IMR-90 (cell line): ENCODE measurements at regions not wholly inside any gene's neighbourhood (a gene's known extent, or its start where the extent isn't known, plus 50 kb on each side); places are given as distances from the start of the nearest gene placed in this dataset.

Source experiments
- ATAC-seq: fragments of 200-7000 bp; cut with Tn5 transposase; 2 replicates; pipeline ENCODE4 v1.9.1; 2020; ENCODE audit warnings: low read depth, mild to moderate bottlenecking, moderate library complexity
- BruUV-seq: library from RNA; stranded (reverse); fragments of 400-500 nt; replicated peaks from 2 replicates; lab custom pipeline; 2021; lab: Mats Ljungman, UMichigan
- CTCF ChIA-PET: fragments of 300-600 bp; formaldehyde crosslinking; extraction: SDS; loops from one replicate; lab custom pipeline; 2021; ENCODE audit warnings: antibody characterized with exemption; lab: Yijun Ruan, JAX
- POLR2A ChIA-PET: fragments of 300-600 bp; sonication (Branson Sonifier 250); formaldehyde crosslinking; loops from one replicate; lab custom pipeline; 2022; ENCODE audit warnings: antibody characterized with exemption; ENCODE audit not compliant: unreplicated experiment; lab: Charles Lee
- DNase-seq: peaks from one replicate; pipeline ENCODE4 v3.0.0; 2013
- H2AFZ ChIP-seq: replicated peaks from 2 replicates; pipeline ENCODE3; 2013; ENCODE audit warnings: low read length, mild to moderate bottlenecking; ENCODE audit not compliant: poor library complexity
- H2AK5ac ChIP-seq: 2 replicates; pipeline ENCODE4 v1.6.1; 2013; ENCODE audit warnings: low read depth, low read length, inconsistent platforms
- H2AK9ac ChIP-seq: replicated peaks from 2 replicates; pipeline ENCODE3; 2013; ENCODE audit warnings: mild to moderate bottlenecking, low read depth, low read length, moderate library complexity; ENCODE audit not compliant: poor library complexity
- H2BK120ac ChIP-seq: 2 replicates; pipeline ENCODE4 v1.6.1; 2013; ENCODE audit warnings: low read depth, low read length, inconsistent platforms
- H2BK15ac ChIP-seq: 3 replicates; pipeline ENCODE4 v1.6.1; 2013; ENCODE audit warnings: low read depth, low read length, inconsistent platforms
- H2BK20ac ChIP-seq: 2 replicates; pipeline ENCODE4 v1.6.1; 2013; ENCODE audit warnings: low read depth, mild to moderate bottlenecking, inconsistent platforms, low read length, moderate library complexity
- H2BK5ac ChIP-seq: 2 replicates; pipeline ENCODE4 v1.6.1; 2013; ENCODE audit warnings: mild to moderate bottlenecking, low read depth, low read length, inconsistent platforms; ENCODE audit not compliant: poor library complexity, severe bottlenecking
- H3K14ac ChIP-seq: replicated peaks from 2 replicates; pipeline ENCODE4 v1.6.1; 2013; ENCODE audit warnings: low read depth, low read length, inconsistent platforms
- H3K18ac ChIP-seq: 2 replicates; pipeline ENCODE4 v1.6.1; 2013; ENCODE audit warnings: low read depth, low read length, control low read depth
- H3K23ac ChIP-seq: 2 replicates; pipeline ENCODE4 v1.6.1; 2013; ENCODE audit warnings: low read depth, low read length, inconsistent platforms
- H3K27ac ChIP-seq: 2 replicates; pipeline ENCODE4 v1.5.1; 2013; ENCODE audit warnings: mild to moderate bottlenecking, control low read depth, low read length; ENCODE audit not compliant: insufficient read depth
- H3K27me3 ChIP-seq: 2 replicates; pipeline ENCODE4 v1.6.1; 2013; ENCODE audit warnings: low read length; ENCODE audit not compliant: control insufficient read depth, insufficient read depth
- H3K36me3 ChIP-seq: 2 replicates; pipeline ENCODE4 v1.6.1; 2013; ENCODE audit warnings: low read length, mixed read lengths; ENCODE audit not compliant: control insufficient read depth, insufficient read depth
- H3K4ac ChIP-seq: 2 replicates; pipeline ENCODE4 v1.6.1; 2013; ENCODE audit warnings: low read depth, low read length, inconsistent platforms
- H3K4me1 ChIP-seq: 2 replicates; pipeline ENCODE4 v1.6.1; 2013; ENCODE audit warnings: low read length, mixed read lengths; ENCODE audit not compliant: control insufficient read depth, insufficient read depth
- H3K4me2 ChIP-seq: 2 replicates; pipeline ENCODE4 v1.6.1; 2013; ENCODE audit warnings: low read depth, mild to moderate bottlenecking, control low read depth, low read length, moderate library complexity
- H3K4me3 ChIP-seq: 2 replicates; pipeline ENCODE4 v1.5.1; 2013; ENCODE audit warnings: low read depth, mild to moderate bottlenecking, control low read depth, low read length, moderate library complexity; ENCODE audit not compliant: insufficient read depth
- H3K56ac ChIP-seq: 2 replicates; pipeline ENCODE4 v1.6.1; 2013; ENCODE audit warnings: low read length, inconsistent platforms; ENCODE audit not compliant: insufficient read depth; ENCODE audit errors: extremely low read depth
- H3K79me1 ChIP-seq, 2 experiments: 2 replicates each; pipeline ENCODE4 v1.6.1; 2013; ENCODE audit warnings: low read length in 2 of 2, inconsistent platforms in 1 of 2, low read depth in 1 of 2
- H3K9ac ChIP-seq: 2 replicates; pipeline ENCODE4 v1.6.1; 2013; ENCODE audit warnings: low read depth, low read length, control low read depth
- H3K9me1 ChIP-seq: 2 replicates; pipeline ENCODE4 v1.6.1; 2013; ENCODE audit warnings: low read length, inconsistent platforms; ENCODE audit not compliant: insufficient read depth
- H3K9me3 ChIP-seq: 2 replicates; pipeline ENCODE4 v1.6.1; 2013; ENCODE audit warnings: low read length; ENCODE audit not compliant: control insufficient read depth, insufficient read depth
- H4K20me1 ChIP-seq: 2 replicates; pipeline ENCODE4 v1.6.1; 2013; ENCODE audit warnings: low read length, inconsistent platforms; ENCODE audit not compliant: insufficient read depth
- H4K5ac ChIP-seq: 2 replicates; pipeline ENCODE4 v1.6.1; 2013; ENCODE audit warnings: mild to moderate bottlenecking, low read depth, low read length, control low read depth
- H4K8ac ChIP-seq, 2 experiments: 2 replicates each; pipeline ENCODE4 v1.6.1; 2013; ENCODE audit warnings: low read depth in 2 of 2, low read length in 2 of 2, control low read depth in 1 of 2, inconsistent platforms in 1 of 2
- H4K91ac ChIP-seq: 2 replicates; pipeline ENCODE4 v1.6.1; 2013; ENCODE audit warnings: low read depth, low read length, inconsistent platforms; ENCODE audit not compliant: insufficient read depth
- BHLHE40 ChIP-seq: fragments of 150-350 bp; IDR thresholded peaks from 2 replicates; pipeline ENCODE4 v1.6.1; 2016; ENCODE audit warnings: mild to moderate bottlenecking, low read depth, low read length
- CEBPB ChIP-seq: IDR thresholded peaks from 2 replicates; pipeline ENCODE4 v1.6.1; 2012; ENCODE audit warnings: low read depth, low read length, improper control_type of control experiment
- CHD1 ChIP-seq: IDR thresholded peaks from 2 replicates; pipeline ENCODE4 v1.6.1; 2012; ENCODE audit warnings: low read depth, low read length, improper control_type of control experiment
- CTCF ChIP-seq: conservative IDR thresholded peaks from 2 replicates; pipeline ENCODE4 v1.5.1; 2012; ENCODE audit warnings: mild to moderate bottlenecking, low read depth, low read length, improper control_type of control experiment
- ELK1 ChIP-seq: fragments of 150-350 bp; IDR thresholded peaks from 2 replicates; pipeline ENCODE4 v1.6.1; 2016; ENCODE audit warnings: low read depth, mild to moderate bottlenecking, low read length, moderate library complexity, borderline replicate concordance
- FOS ChIP-seq: fragments of 150-350 bp; IDR thresholded peaks from 2 replicates; pipeline ENCODE4 v1.6.1; 2016; ENCODE audit warnings: low read depth, low read length
- MAFK ChIP-seq: IDR thresholded peaks from 2 replicates; pipeline ENCODE4 v1.6.1; 2012; ENCODE audit warnings: low read depth, low read length, improper control_type of control experiment
- MAZ ChIP-seq: IDR thresholded peaks from 2 replicates; pipeline ENCODE4 v1.6.1; 2012; ENCODE audit warnings: low read depth, mild to moderate bottlenecking, low read length, improper control_type of control experiment, moderate library complexity, borderline replicate concordance
- MXI1 ChIP-seq: IDR thresholded peaks from 2 replicates; pipeline ENCODE4 v1.6.1; 2012; ENCODE audit warnings: low read depth, mild to moderate bottlenecking, low read length, moderate library complexity, borderline replicate concordance
- NFE2L2 ChIP-seq: fragments of 150-350 bp; IDR thresholded peaks from 2 replicates; pipeline ENCODE4 v1.6.1; 2016; ENCODE audit warnings: low read depth, mild to moderate bottlenecking, low read length
- POLR2A ChIP-seq: IDR thresholded peaks from 2 replicates; pipeline ENCODE4 v1.6.1; 2012; ENCODE audit warnings: mild to moderate bottlenecking, low read depth, low read length
- RAD21 ChIP-seq: IDR thresholded peaks from 2 replicates; pipeline ENCODE4 v1.6.1; 2012; ENCODE audit warnings: low read length, improper control_type of control experiment
- RCOR1 ChIP-seq: IDR thresholded peaks from 2 replicates; pipeline ENCODE4 v1.6.1; 2012; ENCODE audit warnings: mild to moderate bottlenecking, low read length, improper control_type of control experiment; ENCODE audit not compliant: insufficient replicate concordance
- RFX5 ChIP-seq: IDR thresholded peaks from 2 replicates; pipeline ENCODE4 v1.8.0; 2012; ENCODE audit warnings: low read depth, mild to moderate bottlenecking, low read length, moderate library complexity
- SMC3 ChIP-seq: fragments of 150-350 bp; IDR thresholded peaks from 2 replicates; pipeline ENCODE4 v1.6.1; 2016; ENCODE audit warnings: low read depth, mild to moderate bottlenecking, antibody characterized with exemption, low read length, moderate library complexity
- USF2 ChIP-seq: fragments of 150-350 bp; IDR thresholded peaks from 2 replicates; pipeline ENCODE4 v1.6.1; 2017; ENCODE audit warnings: mild to moderate bottlenecking, antibody characterized with exemption, low read length, low read depth
- WGBS, 2 experiments: methylation state at CpG; one replicate each; pipeline versions ENCODE4 v1.1.5 to v1.1.7; 2013; ENCODE audit warnings: missing lambda C conversion rate in 2 of 2; ENCODE audit not compliant: insufficient read length in 1 of 2; ENCODE audit errors: extremely low coverage in 2 of 2; 5-methylcytosine and 5-hydroxymethylcytosine counted together
- dilution Hi-C: fragments of 300-500 bp; cut with HindIII; formaldehyde crosslinking; loops from one replicate; pipeline ENCODE4 v1.14.3; 2018; ENCODE audit warnings: low sequenced_read_pairs; ENCODE audit not compliant: unreplicated experiment
- in situ Hi-C: fragments of 300-500 bp; cut with MboI; formaldehyde crosslinking; loops from 3 replicates; pipeline ENCODE4 v1.14.3; 2019; ENCODE audit warnings: low sequenced_read_pairs, inconsistent platforms, mixed read lengths
- intact Hi-C: fragments of 100-400 bp; cut with micrococcal nuclease; formaldehyde crosslinking; loops from 2 replicates; pipeline ENCODE4 v1.10.0; 2022

- dilution Hi-C loops, result no loop called here
- H2BK15ac ChIP-seq, result peak overlapping the region; percentile 55; the same call in 1 of the 3 replicates
- no peak overlapping the region; the same call in 1 of the 2 replicates for H3K23ac ChIP-seq
- peak overlapping the region; percentile 70 for H2AK5ac ChIP-seq
- in situ Hi-C loops, result no loop called here
- H3K14ac ChIP-seq, result peak overlapping the region; percentile 59
- DNase-seq (no peak), ATAC-seq (no peak)
- H3K36me3 ChIP-seq, result no peaks in the 10 kb centered on the region
- no peak overlapping the region for H2AFZ ChIP-seq
- H4K20me1 ChIP-seq, result no peaks in the 10 kb centered on the region
- peaks cover 12% of the 10 kb centered on the region for H3K4me1 ChIP-seq
- H4K8ac ChIP-seq, result peak overlapping the region in 1 of 2 experiments; percentile 78; a peak in 2 of 4 replicates
- no peak overlapping the region for H4K5ac ChIP-seq
- POLR2A ChIA-PET, result no interaction called here
- peak overlapping the region; percentile 86 for H3K4ac ChIP-seq
- 83% methylated on average over 1 of the region's 2 CpGs; no CpG with 5 or more reads in 1 of the 2 experiments for WGBS, 2 experiments
- no peak overlapping the region for H2AK9ac ChIP-seq
- H4K91ac ChIP-seq, result peak overlapping the region; percentile 71; the same call in 1 of the 2 replicates
- H2BK120ac ChIP-seq, result peak overlapping the region; percentile 73
- no peak overlapping the region for H3K4me3 ChIP-seq
- CTCF ChIA-PET, result no interaction called here
- peak overlapping the region; percentile 93 for H2BK20ac ChIP-seq
- H3K9ac ChIP-seq, result no peak overlapping the region
- H3K4me2 ChIP-seq, result no peak overlapping the region
- H3K27ac ChIP-seq, result no peak overlapping the region
- H3K56ac ChIP-seq, result no peak overlapping the region
- peaks cover 0 to 20% of the 10 kb centered on the region in 2 experiments; a peak in 2 of 4 replicates for H3K79me1 ChIP-seq
- TF ChIP-seq POLR2A, result no peak
- no peak for TF ChIP-seq USF2
- no peak for TF ChIP-seq RAD21
- TF ChIP-seq NFE2L2, result no peak
- TF ChIP-seq RCOR1, result no peak
- no peak for TF ChIP-seq ELK1
- no peak for TF ChIP-seq FOS
- no peak for TF ChIP-seq MAZ
- TF ChIP-seq RFX5, result no peak
- no peak for TF ChIP-seq CEBPB
- TF ChIP-seq MAFK, result no peak
- no peak for TF ChIP-seq CHD1
- no peak for TF ChIP-seq CTCF
- no peak for TF ChIP-seq MXI1
- no peak for TF ChIP-seq SMC3
- TF ChIP-seq BHLHE40, result no peak
- no peak overlapping the region for H2BK5ac ChIP-seq
- no peaks in the 10 kb centered on the region for H3K9me3 ChIP-seq
- intact Hi-C loops, result no loop called here
- peaks cover 17% of the 10 kb centered on the region for H3K9me1 ChIP-seq
- no peaks in the 10 kb centered on the region for H3K27me3 ChIP-seq
- BruUV-seq, result no TSS peak
- H3K18ac ChIP-seq, result no peak overlapping the region
Observed at GRCh38 chr5:142486020-142486419, 161.2 kb upstream of the SPRY4 start.
